Body of pancreas (tissue), 4 donors: ENCODE measurements at regions not wholly inside any gene's neighbourhood (a gene's known extent, or its start where the extent isn't known, plus 50 kb on each side); places are given as distances from the start of the nearest gene placed in this dataset.

Experiments used
- POLR2A ChIP-seq, 3 donors: fragments of 450-650 bp; IDR thresholded peaks; one replicate each; pipeline ENCODE4 v1.6.1; 2016; ENCODE audit warnings: antibody characterized with exemption in 3 of 3, mild to moderate bottlenecking in 2 of 3
- TF ChIP-seq, protein P1 (sequence below), 7 experiments: fragments of 450-650 bp in 4 of 7; fragments of 200-600 bp in 3 of 7; sonication (generic) in 3 of 7; IDR thresholded peaks; one replicate each; pipeline ENCODE4 v1.5.1; 2016 to 2019; ENCODE audit warnings: antibody characterized with exemption in 7 of 7

- TF ChIP-seq, protein P1, sequence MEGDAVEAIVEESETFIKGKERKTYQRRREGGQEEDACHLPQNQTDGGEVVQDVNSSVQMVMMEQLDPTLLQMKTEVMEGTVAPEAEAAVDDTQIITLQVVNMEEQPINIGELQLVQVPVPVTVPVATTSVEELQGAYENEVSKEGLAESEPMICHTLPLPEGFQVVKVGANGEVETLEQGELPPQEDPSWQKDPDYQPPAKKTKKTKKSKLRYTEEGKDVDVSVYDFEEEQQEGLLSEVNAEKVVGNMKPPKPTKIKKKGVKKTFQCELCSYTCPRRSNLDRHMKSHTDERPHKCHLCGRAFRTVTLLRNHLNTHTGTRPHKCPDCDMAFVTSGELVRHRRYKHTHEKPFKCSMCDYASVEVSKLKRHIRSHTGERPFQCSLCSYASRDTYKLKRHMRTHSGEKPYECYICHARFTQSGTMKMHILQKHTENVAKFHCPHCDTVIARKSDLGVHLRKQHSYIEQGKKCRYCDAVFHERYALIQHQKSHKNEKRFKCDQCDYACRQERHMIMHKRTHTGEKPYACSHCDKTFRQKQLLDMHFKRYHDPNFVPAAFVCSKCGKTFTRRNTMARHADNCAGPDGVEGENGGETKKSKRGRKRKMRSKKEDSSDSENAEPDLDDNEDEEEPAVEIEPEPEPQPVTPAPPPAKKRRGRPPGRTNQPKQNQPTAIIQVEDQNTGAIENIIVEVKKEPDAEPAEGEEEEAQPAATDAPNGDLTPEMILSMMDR (IDR thresholded peaks at IDR 0.05): no peak
- no peak for TF ChIP-seq POLR2A (IDR thresholded peaks at IDR 0.05)
Observed at GRCh38 chr1:244174922-244175521, 123.9 kb downstream of the ZBTB18 start.
